ENCODE measurements at regions not wholly inside any gene's neighbourhood (a gene's known extent, or its start where the extent isn't known, plus 50 kb on each side); places are given as distances from the start of the nearest gene placed in this dataset.

DNA sequence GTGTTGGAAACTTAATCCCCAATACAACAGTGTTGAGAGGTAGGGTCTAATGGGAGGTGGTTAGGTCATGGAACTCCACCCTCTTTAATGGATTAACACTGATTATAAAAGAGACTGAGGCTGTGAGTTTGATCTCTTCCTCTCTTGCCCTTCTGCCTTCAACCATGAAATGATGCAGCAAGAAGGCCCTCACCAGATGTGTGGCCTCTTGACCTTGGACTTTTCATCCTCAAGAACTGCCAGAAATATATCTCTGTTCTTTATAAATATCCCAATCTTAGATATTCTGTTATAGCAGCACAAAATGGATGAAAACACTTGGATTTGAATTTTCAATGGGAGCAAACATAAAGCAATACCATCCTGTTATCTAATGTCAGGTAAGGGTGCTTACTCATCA is 67.6 kb downstream of the NMUR2 start:
- DNase-seq = no peak

DNA sequence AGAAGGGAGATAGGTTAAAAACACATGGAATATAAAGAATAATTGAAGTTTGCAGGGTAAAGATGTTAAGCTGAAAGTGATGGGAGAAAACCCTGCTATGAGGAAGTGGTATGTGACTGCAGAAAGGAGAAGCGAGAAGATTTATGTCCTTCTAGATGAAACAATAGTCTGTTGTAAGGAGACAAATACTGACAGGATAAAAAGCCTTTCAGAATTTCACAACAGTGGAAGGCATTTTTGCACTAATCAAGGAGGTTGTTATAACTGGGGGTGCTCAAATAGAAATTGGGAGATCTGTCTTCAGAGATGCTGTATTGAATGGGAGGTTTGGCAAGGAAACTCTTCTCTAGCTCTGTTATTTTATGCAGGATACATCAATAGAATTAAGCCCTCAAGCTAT is 69.6 kb downstream of the NMUR2 start:
- no peak for DNase-seq

DNA sequence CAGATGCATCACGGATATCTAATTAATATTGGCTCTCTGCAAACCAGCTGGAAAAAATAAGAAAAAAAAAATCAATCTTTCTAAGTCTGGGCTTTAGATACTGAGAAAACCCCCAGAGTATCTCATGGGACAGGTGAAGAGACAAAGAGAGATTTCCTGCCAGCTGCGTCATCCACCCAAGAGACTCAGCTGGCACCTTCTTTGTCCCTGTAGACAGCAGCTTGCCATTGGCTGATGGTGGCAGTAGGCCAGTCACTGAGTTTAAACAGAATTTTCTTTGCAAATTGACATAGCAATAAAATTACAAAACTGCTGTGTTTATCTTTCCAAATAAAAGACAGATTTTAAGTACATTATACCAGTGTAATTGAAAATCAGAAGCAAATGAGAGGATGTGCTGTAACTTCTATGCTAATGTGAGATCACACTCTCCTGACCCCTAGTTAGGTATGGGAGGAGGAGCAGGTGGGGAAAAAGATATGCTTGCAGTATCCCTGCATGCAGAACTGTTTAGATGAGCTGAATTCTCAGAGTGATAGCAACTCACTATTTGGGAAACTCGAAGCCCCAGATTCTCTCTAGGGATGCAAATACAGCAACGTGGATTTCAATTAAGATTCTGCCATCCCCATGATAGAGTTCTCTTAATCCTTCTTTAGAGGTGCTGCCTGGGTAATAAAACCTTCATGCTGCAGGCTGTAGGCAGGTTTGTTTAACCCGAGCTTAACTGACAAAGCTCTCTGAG is 72.2 kb downstream of the NMUR2 start:
- DNase-seq = no peak

DNA sequence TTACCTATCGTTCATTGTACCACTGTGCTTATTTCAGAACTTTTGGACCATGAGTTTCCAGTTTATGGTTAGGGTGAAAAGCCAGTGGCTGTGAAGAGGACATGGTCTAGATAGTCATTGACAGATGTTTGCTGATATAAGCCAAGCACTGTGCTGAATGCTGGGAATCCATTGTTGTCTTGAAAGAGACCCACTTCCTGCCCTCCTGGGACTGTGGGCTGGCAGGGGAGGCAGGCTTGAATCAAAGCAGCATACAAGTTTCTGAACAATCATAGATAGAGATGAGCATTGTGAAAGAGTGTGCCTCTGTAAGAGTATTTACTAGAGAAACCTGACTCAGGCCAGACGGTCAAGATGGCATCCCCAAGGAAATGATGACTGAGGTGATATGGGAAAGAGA is 73.4 kb downstream of the NMUR2 start:
- DNase-seq = no peak

GRCh38 chr5:152331006-152331405 is 74.1 kb downstream of the NMUR2 start:
- no peak for DNase-seq

- no peak for DNase-seq
Observed at GRCh38 chr5:152329761-152330283, 75.3 kb downstream of the NMUR2 start.

- DNase-seq = no peak
Observed at GRCh38 chr5:152329207-152329606, 75.9 kb downstream of the NMUR2 start.

- DNase-seq = no peak
Observed at GRCh38 chr5:152315942-152316341, 89.1 kb downstream of the NMUR2 start.

DNA sequence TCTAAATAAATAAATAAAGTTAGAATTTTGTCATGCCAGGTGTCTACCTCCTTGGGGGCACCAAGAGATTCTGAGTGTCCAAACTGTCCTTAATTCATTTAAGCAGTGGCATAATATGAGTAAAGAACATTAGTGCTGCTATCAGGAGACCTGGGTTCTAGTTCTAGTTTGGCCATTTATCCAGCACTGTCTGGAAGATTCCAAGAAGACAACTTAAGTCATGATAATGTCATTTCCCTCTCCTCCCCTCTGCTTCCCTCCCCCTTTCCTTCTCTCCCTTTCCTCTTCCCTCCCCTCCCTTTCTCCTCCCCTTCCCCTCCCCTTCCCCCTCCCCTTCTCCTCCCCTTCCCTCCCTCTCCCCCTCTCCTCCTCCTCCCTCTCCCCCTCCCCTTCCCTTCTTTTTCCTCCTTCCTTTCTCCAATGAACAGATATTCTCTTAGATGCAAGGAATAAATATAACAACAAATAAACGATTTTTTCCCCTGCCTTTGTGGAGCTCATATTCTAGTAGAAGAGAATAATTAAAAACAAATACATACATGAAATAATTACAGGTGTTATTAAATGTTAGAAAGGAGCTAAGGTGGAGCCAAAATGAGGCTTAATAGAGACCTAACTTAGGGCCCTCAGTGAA is 90.8 kb downstream of the NMUR2 start:
- DNase-seq = no peak

DNA sequence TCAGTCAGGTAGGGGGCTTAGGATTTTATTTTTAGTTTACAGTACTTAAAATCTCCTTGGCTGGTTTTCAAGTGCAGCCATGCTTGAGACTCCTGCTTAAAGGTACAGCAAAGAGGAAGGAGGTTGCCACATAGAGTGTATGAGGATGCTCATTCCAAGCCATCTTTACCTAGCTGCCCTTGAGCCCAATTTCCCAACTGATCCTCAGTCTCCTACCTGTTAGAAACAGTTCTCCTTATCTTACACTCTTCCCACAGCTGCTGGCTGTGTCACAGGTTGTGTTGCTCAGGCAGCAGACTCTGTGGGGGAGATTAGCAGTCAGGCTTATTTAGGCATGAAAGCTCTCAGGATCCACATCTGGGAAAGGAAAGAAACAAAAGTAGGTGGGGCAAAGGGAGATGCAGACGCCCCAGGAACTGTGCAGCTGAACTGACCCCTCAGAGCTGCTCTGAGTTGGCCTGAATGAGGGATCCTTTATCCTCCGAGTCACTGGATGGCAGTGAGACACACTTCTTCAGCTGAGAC is 95.1 kb downstream of the NMUR2 start:
- no peak for DNase-seq

DNA sequence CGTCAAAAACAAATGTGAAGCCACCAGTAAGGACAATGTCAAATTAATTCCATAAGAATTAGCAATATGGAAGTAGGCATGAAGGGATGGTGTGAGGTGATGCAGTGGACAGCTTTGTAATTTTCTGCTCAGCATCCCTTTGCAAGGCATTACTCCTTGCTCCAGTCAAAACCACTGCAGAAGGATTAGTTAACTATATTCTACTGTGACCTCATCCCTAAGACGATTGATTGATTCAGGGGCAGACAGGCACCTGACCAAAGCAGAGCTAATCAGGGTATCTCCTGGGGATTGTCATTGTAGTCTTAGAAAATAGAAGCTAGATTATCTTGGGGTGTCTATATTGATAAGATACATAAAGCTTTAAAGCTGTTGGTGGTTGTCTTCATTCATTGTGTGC is 98.7 kb downstream of the NMUR2 start:
- DNase-seq = no peak

- DNase-seq = no peak
Observed at GRCh38 chr5:152305525-152305924, 99.6 kb downstream of the NMUR2 start.

- no peak for DNase-seq
Observed at GRCh38 chr5:152303841-152304240, 101.2 kb downstream of the NMUR2 start.

- no peak for DNase-seq
Observed at GRCh38 chr5:152297866-152298265, 107.2 kb downstream of the NMUR2 start.

DNA sequence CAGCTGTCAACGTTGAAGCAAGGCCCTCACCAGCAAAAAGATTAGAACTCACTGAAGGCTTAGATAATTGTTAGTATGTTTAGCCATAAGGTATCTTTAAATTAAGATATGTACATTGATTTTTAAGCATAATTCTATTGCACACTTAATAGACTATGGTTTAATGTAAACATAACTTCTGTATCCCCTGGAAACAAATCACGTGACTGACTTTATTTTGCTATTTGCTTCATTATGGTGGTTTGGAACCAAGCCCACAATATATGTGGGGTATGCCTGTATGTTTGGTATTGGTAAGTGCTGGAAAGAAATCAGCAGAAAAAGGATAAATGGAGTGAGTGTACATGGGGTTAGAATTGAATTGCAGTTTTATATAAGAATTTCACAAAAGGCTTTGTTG is 111.9 kb downstream of the NMUR2 start:
- no peak for DNase-seq

GRCh38 chr5:152290181-152290580 is 114.9 kb downstream of the NMUR2 start:
- no peak for DNase-seq

- no peak for DNase-seq
Observed at GRCh38 chr5:152288917-152289595, 116.0 kb downstream of the NMUR2 start.

DNA sequence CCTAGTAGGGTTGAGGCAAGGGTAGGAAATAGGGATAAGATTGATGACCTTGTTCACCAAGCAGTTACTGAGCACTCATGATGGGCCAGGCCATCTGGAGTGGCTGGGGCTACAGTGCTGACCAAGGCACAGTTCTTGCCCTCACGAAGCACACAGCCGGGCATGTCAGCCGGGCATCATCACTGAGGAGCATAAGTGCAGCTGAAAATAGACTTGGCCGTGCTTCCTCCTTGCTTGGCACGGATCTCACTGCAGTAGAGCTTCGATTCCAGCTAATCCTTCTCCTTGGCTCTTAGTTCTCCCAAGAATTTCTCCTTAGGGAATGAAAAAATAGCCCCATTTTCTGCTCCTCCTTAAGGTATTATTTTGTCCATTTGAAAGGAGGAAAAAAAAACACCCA is 116.6 kb downstream of the NMUR2 start:
- no peak for DNase-seq

DNA sequence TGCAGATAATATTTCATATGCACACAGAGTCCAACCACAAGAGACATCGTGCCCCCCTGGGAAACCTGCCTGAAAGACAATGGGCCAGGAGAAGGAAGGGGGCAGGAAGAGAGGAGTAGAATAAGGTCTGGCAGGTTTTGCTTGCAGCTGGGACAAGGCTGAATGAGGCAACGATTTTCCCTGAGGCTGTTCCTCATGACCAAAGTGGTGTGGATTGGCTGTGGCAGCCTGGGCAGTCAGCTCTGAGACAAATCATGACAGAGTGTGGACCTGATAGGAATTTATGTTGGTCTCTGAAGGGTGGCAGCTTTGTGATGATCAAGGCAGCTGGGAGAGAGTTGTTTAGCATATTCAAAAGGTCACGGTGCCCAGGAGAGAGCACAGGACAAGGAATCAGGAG is 119.3 kb downstream of the NMUR2 start:
- no peak for DNase-seq

GRCh38 chr5:152282331-152282730 is 122.7 kb downstream of the NMUR2 start:
- DNase-seq = no peak

DNA sequence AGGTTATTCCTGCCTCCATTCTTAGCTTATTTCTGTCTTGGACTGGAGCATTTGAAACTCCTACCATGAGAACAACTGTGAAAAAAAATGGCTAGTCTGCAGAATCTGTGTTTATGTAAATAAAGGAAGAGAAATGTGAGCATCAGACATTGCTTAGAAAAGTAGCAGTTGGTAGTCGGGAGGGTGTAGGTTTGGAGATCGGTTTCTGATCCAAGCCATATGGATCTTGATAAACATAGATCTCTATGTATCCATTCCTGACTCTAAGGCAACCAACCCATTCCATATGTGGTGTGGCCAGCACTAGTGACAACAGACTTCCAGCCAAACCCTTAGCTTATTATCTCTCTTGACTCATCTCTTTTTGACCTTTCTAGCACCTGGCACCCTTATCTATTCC is 127.1 kb downstream of the NMUR2 start:
- DNase-seq = no peak

DNA sequence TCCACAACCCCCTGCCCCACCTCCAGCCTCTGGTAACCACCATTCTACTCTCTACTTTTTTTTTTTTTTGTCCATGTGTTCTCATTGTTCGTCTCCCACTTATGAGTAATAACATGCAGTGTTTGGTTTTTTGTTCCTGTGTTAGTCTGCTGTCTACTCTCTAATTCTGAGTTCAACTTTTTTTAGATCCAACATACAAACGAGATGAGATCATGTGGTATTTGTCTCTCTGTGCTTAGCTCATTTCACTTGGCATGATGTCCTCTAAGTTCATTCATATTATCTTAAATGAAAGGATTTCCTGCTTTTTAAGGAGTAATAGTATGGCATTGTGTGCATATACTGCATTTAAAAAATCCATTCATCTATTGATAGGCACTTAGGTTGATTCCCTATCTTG is 130.9 kb downstream of the NMUR2 start:
- DNase-seq = no peak

GRCh38 chr5:152271420-152271819 is 133.7 kb downstream of the NMUR2 start:
- no peak for DNase-seq

GRCh38 chr5:152270096-152270495 is 135.0 kb downstream of the NMUR2 start:
- no peak for DNase-seq

Measured in fibroblast of skin of right quadriceps (primary cell).